ENCODE measurements at regions not wholly inside any gene's neighbourhood (a gene's known extent, or its start where the extent isn't known, plus 50 kb on each side); places are given as distances from the start of the nearest gene placed in this dataset.

GRCh38 chr3:10570196-10570946 lies 65.0 kb upstream of the ATP2B2 start:
- Mint-ChIP-seq H3K27ac (ENCODE audit: unreplicated experiment) (no peak overlapping the region), H3K4me3 (ENCODE audit: low read depth, unreplicated experiment) (no peak overlapping the region), H3K4me1 (ENCODE audit: low read depth, unreplicated experiment) (no peaks in the 10 kb centered on the region), H3K36me3 (ENCODE audit: insufficient read depth, unreplicated experiment) (no peaks in the 10 kb centered on the region), H3K9me3 (ENCODE audit: low read depth, unreplicated experiment) (no peaks in the 10 kb centered on the region), H3K27me3 (ENCODE audit: unreplicated experiment) (peaks cover 100% of the 10 kb centered on the region)
- DNase-seq, result no peak
- BruUV-seq (replicated peaks), result no TSS peak
- CTCF ChIA-PET, result no interaction called here
- intact Hi-C loops (cut with micrococcal nuclease; ENCODE audit: unreplicated experiment), result no loop called here
- TF ChIP-seq CTCF (IDR thresholded peaks at IDR 0.05; ENCODE audit: unreplicated experiment), result no peak

- BruUV-seq (replicated peaks), result no TSS peak
- DNase-seq, result no peak
- no peak overlapping the region for H3K27ac Mint-ChIP-seq (ENCODE audit: unreplicated experiment)
- H3K27me3 Mint-ChIP-seq (ENCODE audit: unreplicated experiment), result peaks cover 82% of the 10 kb centered on the region
- H3K4me3 Mint-ChIP-seq (ENCODE audit: low read depth, unreplicated experiment), result no peak overlapping the region
- CTCF ChIA-PET, result no interaction called here
- no peak for TF ChIP-seq CTCF (IDR thresholded peaks at IDR 0.05; ENCODE audit: unreplicated experiment)
- H3K36me3 Mint-ChIP-seq (ENCODE audit: insufficient read depth, unreplicated experiment), result no peaks in the 10 kb centered on the region
- H3K4me1 Mint-ChIP-seq (ENCODE audit: low read depth, unreplicated experiment), result no peaks in the 10 kb centered on the region
- intact Hi-C loops (cut with micrococcal nuclease; ENCODE audit: unreplicated experiment), result no loop called here
- H3K9me3 Mint-ChIP-seq (ENCODE audit: low read depth, unreplicated experiment), result no peaks in the 10 kb centered on the region
Measured at GRCh38 chr3:10574101-10574620, 68.8 kb upstream of the ATP2B2 start.

- no peak for DNase-seq
- peaks cover 80% of the 10 kb centered on the region for H3K27me3 Mint-ChIP-seq (ENCODE audit: unreplicated experiment)
- H3K4me3 Mint-ChIP-seq (ENCODE audit: low read depth, unreplicated experiment), result no peak overlapping the region
- no peak for TF ChIP-seq CTCF (IDR thresholded peaks at IDR 0.05; ENCODE audit: unreplicated experiment)
- H3K27ac Mint-ChIP-seq (ENCODE audit: unreplicated experiment), result no peak overlapping the region
- H3K9me3 Mint-ChIP-seq (ENCODE audit: low read depth, unreplicated experiment), result no peaks in the 10 kb centered on the region
- CTCF ChIA-PET, result no interaction called here
- H3K36me3 Mint-ChIP-seq (ENCODE audit: insufficient read depth, unreplicated experiment), result no peaks in the 10 kb centered on the region
- no peaks in the 10 kb centered on the region for H3K4me1 Mint-ChIP-seq (ENCODE audit: low read depth, unreplicated experiment)
- no TSS peak for BruUV-seq (replicated peaks)
- intact Hi-C loops (cut with micrococcal nuclease; ENCODE audit: unreplicated experiment), result no loop called here
Measured at GRCh38 chr3:10575601-10576160, 70.3 kb upstream of the ATP2B2 start.

GRCh38 chr3:10577486-10577885 lies 72.1 kb upstream of the ATP2B2 start:
- CTCF ChIA-PET, result interaction anchor here (0.6 kb wide), 1 partner anchor 77 kb away, joined by 7 read pairs; no protein-coding TSS in a partner anchor
- H3K36me3 Mint-ChIP-seq (ENCODE audit: insufficient read depth, unreplicated experiment), result no peaks in the 10 kb centered on the region
- intact Hi-C loops (cut with micrococcal nuclease; ENCODE audit: unreplicated experiment), result no loop called here
- H3K4me3 Mint-ChIP-seq (ENCODE audit: low read depth, unreplicated experiment), result no peak overlapping the region
- peaks cover 80% of the 10 kb centered on the region for H3K27me3 Mint-ChIP-seq (ENCODE audit: unreplicated experiment)
- H3K27ac Mint-ChIP-seq (ENCODE audit: unreplicated experiment), result no peak overlapping the region
- no peak for DNase-seq
- BruUV-seq (replicated peaks), result no TSS peak
- no peaks in the 10 kb centered on the region for H3K9me3 Mint-ChIP-seq (ENCODE audit: low read depth, unreplicated experiment)
- no peak for TF ChIP-seq CTCF (IDR thresholded peaks at IDR 0.05; ENCODE audit: unreplicated experiment)
- H3K4me1 Mint-ChIP-seq (ENCODE audit: low read depth, unreplicated experiment), result no peaks in the 10 kb centered on the region
